GM18861 (cell line): ENCODE measurements at regions not wholly inside any gene's neighbourhood (a gene's known extent, or its start where the extent isn't known, plus 50 kb on each side); places are given as distances from the start of the nearest gene placed in this dataset.
"Not testable (repeated sequence)": the region's sequence is repeated elsewhere in the genome, so short reads cannot be mapped to it uniquely, and the experiment has no call there.

Experiments used
- ATAC-seq: cut with Tn5 transposase; IDR thresholded peaks from one replicate; pipeline ENCODE4 v1.9.1; 2021; ENCODE audit not compliant: unreplicated experiment

DNA sequence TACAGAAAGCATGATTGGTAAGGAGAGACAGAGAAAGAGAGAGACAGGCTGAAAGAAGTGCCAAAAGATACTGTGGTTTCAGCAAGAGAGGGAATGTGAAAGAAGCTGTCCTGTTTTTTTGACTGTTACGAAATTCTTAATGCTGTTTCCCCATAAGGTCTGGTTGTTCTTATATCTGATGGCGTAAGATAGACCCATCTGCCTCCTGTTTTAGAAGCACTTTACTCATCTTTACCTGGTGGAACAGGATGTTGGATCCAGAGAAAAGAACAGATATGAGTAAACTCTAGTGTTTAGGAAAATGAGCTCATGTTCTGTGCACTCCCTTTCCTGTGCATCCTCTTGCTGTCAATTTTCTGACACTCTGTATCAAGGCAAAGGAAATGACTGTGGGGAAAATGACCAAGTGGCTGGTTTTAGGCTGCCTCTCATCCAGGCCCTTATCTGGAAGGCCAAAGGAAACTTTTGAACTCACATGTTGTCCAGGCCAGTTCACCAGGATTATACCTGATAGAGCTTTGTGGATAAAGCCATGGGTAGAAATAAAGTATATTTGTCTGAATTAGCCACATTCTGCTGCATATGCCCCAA is 311.7 kb upstream of the HTR2C start:
- no peak for ATAC-seq

DNA sequence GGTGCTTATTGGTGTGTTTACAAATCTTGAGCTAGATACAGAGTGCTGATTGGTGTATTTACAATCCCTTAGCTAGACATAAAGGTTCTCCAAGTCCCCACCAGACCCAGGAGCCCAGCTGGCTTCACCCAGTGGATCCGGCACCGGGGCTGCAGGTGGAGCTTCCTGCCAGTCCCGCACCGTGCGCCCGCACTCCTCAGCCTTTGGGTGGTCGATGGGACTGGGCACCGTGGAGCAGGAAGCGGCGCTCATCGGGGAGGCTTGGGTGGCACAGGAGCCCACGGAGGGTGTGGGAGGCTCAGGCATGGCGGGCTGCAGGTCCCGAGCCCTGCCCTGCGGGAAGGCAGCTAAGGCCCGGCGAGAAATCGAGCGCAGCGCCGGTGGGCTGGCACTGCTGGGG is 313.5 kb upstream of the HTR2C start:
- not testable (repeated sequence) for ATAC-seq

DNA sequence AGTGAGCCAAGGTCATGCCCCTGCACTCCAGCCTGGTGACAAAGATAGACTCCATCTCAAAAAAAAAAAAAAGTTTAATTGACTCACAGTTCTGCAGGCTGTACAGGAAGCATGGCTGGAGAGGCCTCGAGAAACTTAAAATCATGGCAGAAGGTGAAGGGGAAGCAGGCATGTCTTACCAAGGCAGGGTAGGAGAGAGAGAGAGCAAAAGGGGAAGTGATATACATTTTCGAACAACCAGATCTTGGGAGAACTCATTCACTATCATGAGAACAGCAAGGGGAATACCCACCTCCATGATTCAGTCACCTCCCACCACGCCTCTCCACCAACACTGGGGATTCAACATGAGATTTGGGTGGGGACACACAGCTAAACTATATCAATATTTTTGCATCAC is 315.2 kb upstream of the HTR2C start:
- no peak for ATAC-seq

DNA sequence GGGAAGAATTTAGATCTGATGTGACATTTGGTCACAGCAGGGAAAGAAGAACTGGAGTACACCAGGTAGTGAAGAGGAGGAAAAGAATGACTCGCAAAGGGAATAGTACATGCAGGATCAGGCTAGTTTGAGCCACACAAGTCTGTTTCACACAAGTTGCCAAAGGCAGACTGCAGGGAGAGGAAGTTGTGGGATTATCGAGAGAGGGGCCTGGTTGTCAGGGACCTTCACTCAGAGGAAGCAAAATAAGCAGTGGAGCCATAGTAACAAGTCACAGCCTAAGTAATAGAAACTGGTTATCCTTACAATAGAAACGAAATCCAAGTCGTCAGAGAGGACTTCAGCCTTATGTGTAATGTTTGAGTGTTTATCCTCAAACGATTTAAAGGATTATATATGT is 316.7 kb upstream of the HTR2C start:
- ATAC-seq, result no peak

DNA sequence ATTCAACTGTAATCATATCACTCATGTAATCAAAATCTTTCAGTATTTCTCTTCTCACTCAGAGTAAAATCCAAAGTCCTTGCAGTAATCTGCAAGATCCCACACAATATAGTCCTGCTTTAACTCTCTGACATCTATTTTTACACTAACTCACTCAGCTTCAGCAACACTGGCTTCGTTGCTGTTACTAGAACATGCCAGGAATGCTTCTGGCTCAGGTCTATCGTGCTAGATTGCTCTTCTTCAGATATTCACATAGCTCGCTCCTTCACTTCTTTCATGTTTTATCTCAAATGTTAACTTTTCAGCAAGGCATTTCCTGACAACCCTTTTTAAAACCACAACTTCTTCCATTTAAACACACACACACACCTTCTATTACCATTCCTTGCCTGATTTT is 331.7 kb upstream of the HTR2C start:
- ATAC-seq, result no peak

DNA sequence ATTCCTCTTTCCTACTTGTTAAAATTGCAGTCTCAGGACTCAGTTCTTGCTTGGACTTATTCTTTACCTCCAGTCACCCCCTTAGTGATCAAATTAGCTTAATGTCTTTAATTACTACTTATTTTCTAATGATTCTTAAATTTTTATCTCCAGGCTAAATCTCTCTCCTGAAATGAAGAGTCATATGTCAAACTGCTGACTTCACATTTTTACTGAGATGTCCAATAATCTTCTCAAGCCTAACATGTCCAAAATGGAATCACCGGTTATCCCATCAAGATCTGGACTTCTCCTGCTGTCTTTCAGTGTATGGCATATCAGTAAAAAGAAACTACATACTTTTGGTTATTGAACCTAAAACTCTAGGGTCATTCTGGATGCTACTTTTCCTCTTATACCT is 332.3 kb upstream of the HTR2C start:
- no peak for ATAC-seq

GRCh38 chrX:114221445-114221844 is 362.4 kb upstream of the HTR2C start:
- ATAC-seq, result no peak

GRCh38 chrX:114210879-114211278 is 373.0 kb upstream of the HTR2C start:
- no peak for ATAC-seq

DNA sequence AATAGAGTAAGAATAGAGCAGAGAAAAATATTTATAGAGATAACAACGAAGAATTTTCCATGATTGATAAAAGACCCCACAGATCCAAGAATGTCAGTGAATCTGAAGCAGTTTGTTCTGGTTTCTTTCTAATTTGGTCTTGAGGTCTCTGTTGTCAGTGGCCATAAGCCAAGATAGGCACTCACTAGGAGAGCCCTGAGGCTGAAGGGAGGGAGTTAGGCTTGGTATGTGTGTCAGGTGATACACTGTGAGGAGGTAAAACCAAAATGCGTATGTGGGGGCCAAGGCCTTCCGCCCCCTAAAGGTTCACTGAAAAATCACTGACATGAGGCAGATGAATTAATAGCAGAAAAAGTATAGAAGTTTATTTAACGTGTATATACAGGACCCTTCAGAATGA is 382.3 kb upstream of the HTR2C start:
- no peak for ATAC-seq

- ATAC-seq, result no peak
Measured at GRCh38 chrX:114181195-114181594, 402.7 kb upstream of the HTR2C start.

DNA sequence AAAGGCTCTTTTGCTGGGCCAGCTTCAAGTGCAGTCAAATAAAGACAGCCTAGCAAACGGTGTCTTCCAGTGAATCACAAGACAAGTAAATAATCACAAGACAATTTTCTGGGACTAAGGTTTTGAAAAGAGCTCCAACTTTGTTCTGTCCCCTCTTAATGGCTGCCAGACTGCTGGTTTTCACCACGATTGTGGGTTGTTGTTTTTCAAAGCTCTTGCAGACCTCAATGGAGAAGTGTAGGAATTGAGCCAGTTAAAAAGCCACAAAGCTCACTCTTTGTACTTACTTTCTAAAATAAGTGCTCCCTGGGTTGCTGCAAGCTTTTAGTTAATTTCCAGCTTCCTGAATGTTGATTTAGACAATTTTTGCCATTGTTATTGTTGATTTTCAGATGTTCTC is 405.8 kb upstream of the HTR2C start:
- no peak for ATAC-seq

DNA sequence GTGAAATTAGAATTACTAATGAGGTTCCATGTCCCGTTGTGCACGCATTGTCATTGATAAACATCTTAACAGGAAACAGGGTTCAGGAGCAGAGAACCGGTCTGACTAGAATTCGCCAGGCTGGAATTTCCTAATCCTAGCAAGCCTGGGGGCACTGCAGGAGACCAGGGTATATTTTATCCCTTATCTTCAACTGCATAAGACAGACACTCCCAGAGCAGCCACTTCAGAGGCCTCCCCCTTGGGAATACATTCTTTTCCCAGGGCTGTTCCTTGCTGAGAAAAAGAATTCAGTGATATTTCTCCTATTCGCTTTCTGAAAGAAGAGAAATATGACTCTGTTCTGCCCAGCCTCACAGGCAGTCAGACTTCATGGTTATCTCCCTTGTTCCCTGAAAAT is 416.6 kb upstream of the HTR2C start:
- not testable (repeated sequence) for ATAC-seq

GRCh38 chrX:114166601-114167000 is 417.3 kb upstream of the HTR2C start:
- no peak for ATAC-seq

DNA sequence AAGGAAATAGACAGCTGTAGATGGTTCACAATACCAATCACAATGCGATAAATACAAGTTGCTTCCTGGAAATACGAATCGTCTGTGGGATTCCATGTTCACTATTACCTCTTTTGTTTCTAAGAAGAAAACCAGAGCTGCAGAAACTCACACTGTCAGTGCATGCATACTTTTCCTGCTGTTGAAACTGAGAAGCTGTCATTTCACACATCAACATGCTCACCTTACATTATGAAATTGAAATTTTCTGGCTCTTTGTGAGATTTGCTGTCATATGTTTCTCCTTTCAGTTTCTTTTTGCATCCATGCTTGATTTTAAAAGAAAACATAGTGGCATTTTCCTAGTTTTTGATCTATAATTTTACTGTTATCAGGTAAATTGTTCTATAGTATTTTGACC is 418.3 kb upstream of the HTR2C start:
- ATAC-seq, result no peak

- no peak for ATAC-seq
Measured at GRCh38 chrX:114162068-114162735, 421.7 kb upstream of the HTR2C start.

- ATAC-seq, result no peak
Measured at GRCh38 chrX:114152801-114153200, 431.1 kb upstream of the HTR2C start.

- no peak for ATAC-seq
Measured at GRCh38 chrX:114152130-114152529, 431.8 kb upstream of the HTR2C start.

GRCh38 chrX:114134465-114134864 is 449.4 kb upstream of the HTR2C start:
- ATAC-seq, result no peak

DNA sequence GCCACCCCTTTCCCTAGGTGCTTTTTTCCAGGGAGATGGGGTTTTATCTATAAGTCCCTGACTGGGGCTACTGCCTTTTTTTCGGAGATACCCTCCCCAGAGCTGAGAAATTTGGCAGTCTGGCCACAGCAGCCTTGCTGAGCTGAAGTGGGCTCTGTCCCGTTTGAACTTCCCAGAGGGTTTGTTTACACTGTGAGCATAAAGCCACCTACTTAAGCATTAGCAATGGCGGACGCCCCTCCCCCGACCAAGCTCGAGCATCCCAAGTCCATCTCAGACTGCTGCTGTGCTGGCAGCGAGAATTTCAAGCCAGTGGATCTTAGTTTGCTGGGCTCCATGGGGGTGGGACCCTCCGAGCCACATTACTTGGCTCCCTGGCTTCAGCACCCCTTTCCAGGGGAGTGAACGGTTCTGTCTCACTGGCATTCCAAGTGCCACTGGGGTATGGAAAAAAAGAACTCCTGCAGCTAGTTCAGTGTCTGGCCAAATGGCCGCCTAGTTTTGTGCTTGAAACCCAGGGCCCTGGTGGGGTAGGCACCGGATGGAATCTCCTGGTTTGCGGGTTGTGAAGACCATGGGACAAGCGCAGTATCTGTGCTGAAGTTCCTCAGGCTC is 456.4 kb upstream of the HTR2C start:
- no peak for ATAC-seq

DNA sequence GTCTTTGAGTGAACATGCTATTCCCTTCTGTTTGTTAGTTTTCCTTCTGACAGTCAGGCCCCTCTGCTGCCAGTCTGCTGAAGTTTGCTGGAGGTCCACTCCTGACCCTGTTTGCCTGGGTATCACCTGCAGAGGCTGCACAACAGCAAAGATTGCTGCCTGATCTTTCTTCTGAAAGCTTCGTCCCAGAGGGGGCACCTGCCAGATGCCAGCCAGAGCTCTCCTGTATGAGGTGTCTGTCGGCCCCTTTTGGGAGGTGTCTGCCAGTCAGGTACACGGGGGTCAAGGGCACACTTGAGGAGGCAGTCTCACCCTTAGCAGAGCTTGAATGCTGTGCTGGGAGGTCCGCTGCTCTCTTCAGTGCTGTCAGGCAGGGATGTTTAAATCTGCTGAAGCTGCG is 456.9 kb upstream of the HTR2C start:
- no peak for ATAC-seq

GRCh38 chrX:114101081-114101480 is 482.8 kb upstream of the HTR2C start:
- no peak for ATAC-seq

DNA sequence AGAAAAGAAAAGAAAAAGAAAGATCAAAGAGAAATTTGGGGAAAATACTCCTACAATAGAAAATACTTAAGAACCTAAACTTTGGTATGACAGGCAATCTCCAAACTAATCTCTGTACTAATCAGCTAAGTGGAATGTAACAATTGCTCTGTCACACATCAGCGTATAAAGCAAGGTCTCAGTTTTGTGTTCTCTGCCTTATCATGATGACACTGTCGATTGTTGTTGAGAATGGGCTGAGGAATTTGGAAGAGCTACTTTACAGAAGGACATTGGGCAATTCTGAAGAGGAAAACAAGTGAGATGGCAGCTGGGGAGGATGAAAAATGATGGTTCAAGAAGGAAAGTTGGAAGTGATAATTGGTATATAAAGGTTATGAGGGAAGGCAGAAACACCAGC is 486.0 kb upstream of the HTR2C start:
- ATAC-seq, result no peak

GRCh38 chrX:114097427-114097826 is 486.5 kb upstream of the HTR2C start:
- ATAC-seq, result no peak
